ENCODE measurements at regions not wholly inside any gene's neighbourhood (a gene's known extent, or its start where the extent isn't known, plus 50 kb on each side); places are given as distances from the start of the nearest gene placed in this dataset.

DNA sequence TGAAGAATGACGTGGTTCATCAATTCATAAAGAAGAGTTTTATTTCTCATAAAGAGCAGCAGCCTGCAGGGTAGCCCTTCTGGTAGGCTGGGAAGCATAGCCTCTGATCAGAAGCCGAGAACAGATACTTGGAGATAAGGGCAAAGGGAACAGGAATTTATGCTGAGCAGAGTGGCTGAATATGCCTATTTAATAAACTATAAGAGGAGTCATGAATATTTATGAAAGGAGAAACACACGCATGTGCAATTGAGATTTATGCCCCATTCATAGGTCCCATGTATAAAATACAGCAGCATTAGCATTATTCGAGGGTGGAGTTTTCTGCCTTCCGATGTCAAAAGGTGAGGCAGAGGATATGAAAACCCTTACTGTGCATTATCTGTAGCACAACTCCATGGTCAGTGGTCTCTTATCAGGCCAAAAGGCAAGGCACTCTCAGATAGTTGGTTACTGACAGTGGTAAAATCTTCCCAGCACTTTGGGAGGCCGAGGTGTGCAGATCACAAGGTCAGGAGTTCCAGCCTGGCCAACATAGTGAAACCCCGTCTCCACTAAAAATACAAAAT lies 569.1 kb downstream of the ACTL7B start:
- H4K20me1 ChIP-seq (ENCODE audit: insufficient read depth, low read length): no peaks in the 10 kb centered on the region
- H3K27ac Mint-ChIP-seq (ENCODE audit: unreplicated experiment): no peak overlapping the region
- H3K4me2 ChIP-seq (ENCODE audit: low read length): no peak overlapping the region
- no peaks in the 10 kb centered on the region for H3K36me3 Mint-ChIP-seq (ENCODE audit: low read depth, unreplicated experiment)
- no peaks in the 10 kb centered on the region for H3K27me3 ChIP-seq (ENCODE audit: insufficient read depth, low read length)
- H2AFZ ChIP-seq (ENCODE audit: low read depth, low read length): no peak overlapping the region
- H3K36me3 ChIP-seq (ENCODE audit: insufficient read depth, low read length): no peaks in the 10 kb centered on the region
- H3K9me3 ChIP-seq (ENCODE audit: insufficient read depth, low read depth, low read length): no peaks in the 10 kb centered on the region
- FAIRE-seq (no peak), DNase-seq (ENCODE audit: low read depth) (no peak)
- H3K4me1 ChIP-seq (ENCODE audit: insufficient read depth, low read length): no peaks in the 10 kb centered on the region
- H3K27me3 Mint-ChIP-seq (ENCODE audit: low read depth, unreplicated experiment): peaks cover 3% of the 10 kb centered on the region
- H3K4me3 Mint-ChIP-seq (ENCODE audit: unreplicated experiment): no peak overlapping the region
- no peaks in the 10 kb centered on the region for H3K79me2 ChIP-seq (ENCODE audit: insufficient read depth, low read length)
- H3K9ac ChIP-seq (ENCODE audit: low read length): no peak overlapping the region
- no peak overlapping the region for H3K4me3 ChIP-seq (ENCODE audit: insufficient read depth, low read depth, low read length)
- H3K27ac ChIP-seq (ENCODE audit: low read depth, low read length): no peak overlapping the region
- no peaks in the 10 kb centered on the region for H3K4me1 Mint-ChIP-seq (ENCODE audit: low read depth, unreplicated experiment)
- TF ChIP-seq, protein P1, sequence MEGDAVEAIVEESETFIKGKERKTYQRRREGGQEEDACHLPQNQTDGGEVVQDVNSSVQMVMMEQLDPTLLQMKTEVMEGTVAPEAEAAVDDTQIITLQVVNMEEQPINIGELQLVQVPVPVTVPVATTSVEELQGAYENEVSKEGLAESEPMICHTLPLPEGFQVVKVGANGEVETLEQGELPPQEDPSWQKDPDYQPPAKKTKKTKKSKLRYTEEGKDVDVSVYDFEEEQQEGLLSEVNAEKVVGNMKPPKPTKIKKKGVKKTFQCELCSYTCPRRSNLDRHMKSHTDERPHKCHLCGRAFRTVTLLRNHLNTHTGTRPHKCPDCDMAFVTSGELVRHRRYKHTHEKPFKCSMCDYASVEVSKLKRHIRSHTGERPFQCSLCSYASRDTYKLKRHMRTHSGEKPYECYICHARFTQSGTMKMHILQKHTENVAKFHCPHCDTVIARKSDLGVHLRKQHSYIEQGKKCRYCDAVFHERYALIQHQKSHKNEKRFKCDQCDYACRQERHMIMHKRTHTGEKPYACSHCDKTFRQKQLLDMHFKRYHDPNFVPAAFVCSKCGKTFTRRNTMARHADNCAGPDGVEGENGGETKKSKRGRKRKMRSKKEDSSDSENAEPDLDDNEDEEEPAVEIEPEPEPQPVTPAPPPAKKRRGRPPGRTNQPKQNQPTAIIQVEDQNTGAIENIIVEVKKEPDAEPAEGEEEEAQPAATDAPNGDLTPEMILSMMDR (IDR thresholded peaks at IDR 0.05; ENCODE audit: insufficient read depth, low read depth, low read length): no peak
- no peak for TF ChIP-seq EZH2 (IDR thresholded peaks at IDR 0.05; ENCODE audit: insufficient read depth, low read length)
- peaks cover 2% of the 10 kb centered on the region for H3K9me3 Mint-ChIP-seq (ENCODE audit: unreplicated experiment)

DNA sequence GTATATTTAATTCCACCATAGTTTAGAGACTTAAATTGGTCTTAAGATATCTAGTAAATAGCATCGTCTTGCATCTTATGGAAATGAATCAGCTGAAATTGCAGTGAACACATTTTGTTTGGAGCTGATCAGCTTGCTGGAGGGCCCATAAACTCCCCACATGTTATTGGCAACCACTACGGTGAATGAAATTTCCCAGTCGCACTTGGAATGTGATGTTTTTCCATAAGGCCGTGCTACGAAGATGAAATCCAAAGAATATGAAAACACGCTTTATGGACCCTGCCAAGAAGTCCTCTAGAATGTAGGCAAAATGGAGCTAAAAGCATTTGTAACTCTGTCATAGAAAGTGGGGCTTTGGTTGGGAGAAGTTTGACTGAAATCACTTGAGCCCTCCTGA lies 572.1 kb downstream of the ACTL7B start:
- no peak overlapping the region for H3K4me2 ChIP-seq (ENCODE audit: low read length)
- no peaks in the 10 kb centered on the region for H3K79me2 ChIP-seq (ENCODE audit: insufficient read depth, low read length)
- no peak overlapping the region for H3K9ac ChIP-seq (ENCODE audit: low read length)
- peaks cover 7% of the 10 kb centered on the region for H3K27me3 Mint-ChIP-seq (ENCODE audit: low read depth, unreplicated experiment)
- H3K4me1 ChIP-seq (ENCODE audit: insufficient read depth, low read length): no peaks in the 10 kb centered on the region
- no peaks in the 10 kb centered on the region for H3K36me3 Mint-ChIP-seq (ENCODE audit: low read depth, unreplicated experiment)
- H3K4me3 Mint-ChIP-seq (ENCODE audit: unreplicated experiment): no peak overlapping the region
- DNase-seq (ENCODE audit: low read depth) (no peak), FAIRE-seq (no peak)
- H3K9me3 Mint-ChIP-seq (ENCODE audit: unreplicated experiment): peaks cover 4% of the 10 kb centered on the region
- no peaks in the 10 kb centered on the region for H3K9me3 ChIP-seq (ENCODE audit: insufficient read depth, low read depth, low read length)
- H2AFZ ChIP-seq (ENCODE audit: low read depth, low read length): no peak overlapping the region
- no peaks in the 10 kb centered on the region for H3K4me1 Mint-ChIP-seq (ENCODE audit: low read depth, unreplicated experiment)
- no peaks in the 10 kb centered on the region for H3K36me3 ChIP-seq (ENCODE audit: insufficient read depth, low read length)
- TF ChIP-seq, protein P1 (IDR thresholded peaks at IDR 0.05; ENCODE audit: insufficient read depth, low read depth, low read length): no peak
- TF ChIP-seq EZH2 (IDR thresholded peaks at IDR 0.05; ENCODE audit: insufficient read depth, low read length): no peak
- H3K27ac ChIP-seq (ENCODE audit: low read depth, low read length): no peak overlapping the region
- no peak overlapping the region for H3K4me3 ChIP-seq (ENCODE audit: insufficient read depth, low read depth, low read length)
- H3K27me3 ChIP-seq (ENCODE audit: insufficient read depth, low read length): no peaks in the 10 kb centered on the region
- H4K20me1 ChIP-seq (ENCODE audit: insufficient read depth, low read length): no peaks in the 10 kb centered on the region
- H3K27ac Mint-ChIP-seq (ENCODE audit: unreplicated experiment): no peak overlapping the region

DNA sequence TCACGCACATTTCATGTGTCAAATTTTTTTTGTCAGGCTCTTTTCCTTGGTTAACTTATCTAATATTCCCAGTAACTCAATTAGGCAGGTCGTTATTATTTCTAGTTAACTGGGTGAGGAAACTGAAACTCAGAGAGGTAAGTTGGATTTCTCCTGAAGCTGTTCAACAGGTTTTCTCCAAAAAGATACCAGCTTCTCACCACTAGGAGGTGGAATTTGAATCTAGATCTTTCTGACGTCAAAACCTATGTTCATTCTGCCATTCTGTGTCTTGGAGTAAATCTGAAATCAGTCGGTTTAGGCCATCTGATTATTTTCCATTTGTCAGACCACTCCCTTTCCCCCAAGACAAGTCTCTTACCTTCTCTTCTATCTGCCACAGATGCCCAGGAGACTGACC lies 572.9 kb downstream of the ACTL7B start:
- Mint-ChIP-seq H3K27me3 (ENCODE audit: low read depth, unreplicated experiment) (peaks cover 7% of the 10 kb centered on the region), H3K4me3 (ENCODE audit: unreplicated experiment) (no peak overlapping the region), H3K9me3 (ENCODE audit: unreplicated experiment) (peaks cover 4% of the 10 kb centered on the region), H3K27ac (ENCODE audit: unreplicated experiment) (no peak overlapping the region), H3K36me3 (ENCODE audit: low read depth, unreplicated experiment) (no peaks in the 10 kb centered on the region), H3K4me1 (ENCODE audit: low read depth, unreplicated experiment) (no peaks in the 10 kb centered on the region)
- no peaks in the 10 kb centered on the region for H3K4me1 ChIP-seq (ENCODE audit: insufficient read depth, low read length)
- H3K36me3 ChIP-seq (ENCODE audit: insufficient read depth, low read length): no peaks in the 10 kb centered on the region
- no peaks in the 10 kb centered on the region for H4K20me1 ChIP-seq (ENCODE audit: insufficient read depth, low read length)
- no peak overlapping the region for H3K9ac ChIP-seq (ENCODE audit: low read length)
- no peaks in the 10 kb centered on the region for H3K79me2 ChIP-seq (ENCODE audit: insufficient read depth, low read length)
- FAIRE-seq (no peak), DNase-seq (ENCODE audit: low read depth) (no peak)
- no peak for TF ChIP-seq EZH2 (IDR thresholded peaks at IDR 0.05; ENCODE audit: insufficient read depth, low read length)
- H2AFZ ChIP-seq (ENCODE audit: low read depth, low read length): no peak overlapping the region
- H3K4me2 ChIP-seq (ENCODE audit: low read length): no peak overlapping the region
- H3K4me3 ChIP-seq (ENCODE audit: insufficient read depth, low read depth, low read length): no peak overlapping the region
- no peaks in the 10 kb centered on the region for H3K9me3 ChIP-seq (ENCODE audit: insufficient read depth, low read depth, low read length)
- no peaks in the 10 kb centered on the region for H3K27me3 ChIP-seq (ENCODE audit: insufficient read depth, low read length)
- no peak overlapping the region for H3K27ac ChIP-seq (ENCODE audit: low read depth, low read length)

Measured in astrocyte (in vitro differentiated cells and primary cell).